AG04450 (cell line): ENCODE measurements at regions not wholly inside any gene's neighbourhood (a gene's known extent, or its start where the extent isn't known, plus 50 kb on each side); places are given as distances from the start of the nearest gene placed in this dataset.

ENCODE experiments used
- CTCF ChIA-PET: fragments of 300-600, 350-600 bp; formaldehyde crosslinking; extraction: SDS; loops from one replicate; lab custom pipeline; 2022; ENCODE audit warnings: antibody characterized with exemption, inconsistent platforms; lab: Charles Lee
- POLR2A ChIA-PET: fragments of 350-600 bp; formaldehyde crosslinking; extraction: SDS; loops from one replicate; lab custom pipeline; 2021; ENCODE audit warnings: antibody characterized with exemption, inconsistent platforms; lab: Yijun Ruan, JAX
- DNase-seq: peaks from one replicate; pipeline ENCODE4 v3.0.0-alpha.2; 2011; ENCODE audit warnings: low read depth, low spot score
- H3K27ac ChIP-seq: one replicate; pipeline ENCODE4 v1.5.1; 2012; ENCODE audit warnings: low read depth, low read length, control low read depth
- H3K27me3 ChIP-seq: one replicate; pipeline ENCODE4 v1.6.0; 2012; ENCODE audit warnings: low read length; ENCODE audit not compliant: control insufficient read depth, insufficient read depth
- H3K4me3 ChIP-seq: 2 replicates; pipeline ENCODE4 v1.5.1; 2011; ENCODE audit warnings: mild to moderate bottlenecking, low read depth, low read length, control low read depth
- H3K9me3 ChIP-seq: 2 replicates; pipeline ENCODE4 v1.5.1; 2012; ENCODE audit warnings: low read length; ENCODE audit not compliant: control insufficient read depth, insufficient read depth
- CTCF ChIP-seq: IDR thresholded peaks from 2 replicates; pipeline ENCODE4 v1.5.1; 2011; ENCODE audit warnings: low read depth, low read length, control low read depth, inconsistent platforms

GRCh38 chr14:65296402-65296801 is 116.1 kb upstream of the FUT8 start:
- Histone ChIP-seq H3K27ac (no peak overlapping the region), H3K9me3 (no peaks in the 10 kb centered on the region), H3K27me3 (no peaks in the 10 kb centered on the region), H3K4me3 (no peak overlapping the region)
- POLR2A ChIA-PET, result no interaction called here
- DNase-seq, result no peak
- TF ChIP-seq CTCF, result no peak
- CTCF ChIA-PET, result no interaction called here

GRCh38 chr14:65296876-65297275 is 115.7 kb upstream of the FUT8 start:
- Histone ChIP-seq H3K9me3 (no peaks in the 10 kb centered on the region), H3K4me3 (no peak overlapping the region), H3K27ac (no peak overlapping the region), H3K27me3 (no peaks in the 10 kb centered on the region)
- DNase-seq, result no peak
- ChIA-PET POLR2A (no interaction called here), CTCF (interaction anchor here (0.9 kb wide), 1 partner anchor 180 kb away, joined by 4 read pairs; no protein-coding TSS in a partner anchor)
- TF ChIP-seq CTCF, result no peak

- DNase-seq, result no peak
- no peak overlapping the region for H3K4me3 ChIP-seq
- POLR2A ChIA-PET, result no interaction called here
- no peak overlapping the region for H3K27ac ChIP-seq
- no peaks in the 10 kb centered on the region for H3K27me3 ChIP-seq
- TF ChIP-seq CTCF, result no peak
- no peaks in the 10 kb centered on the region for H3K9me3 ChIP-seq
- CTCF ChIA-PET, result interaction anchor here (0.9 kb wide), 1 partner anchor 179 kb away, joined by 4 read pairs; no protein-coding TSS in a partner anchor
Observed at GRCh38 chr14:65297744-65298143, 114.8 kb upstream of the FUT8 start.

GRCh38 chr14:65299826-65300225 is 112.7 kb upstream of the FUT8 start:
- Histone ChIP-seq H3K27ac (no peak overlapping the region), H3K4me3 (no peak overlapping the region), H3K9me3 (no peaks in the 10 kb centered on the region), H3K27me3 (no peaks in the 10 kb centered on the region)
- no peak for DNase-seq
- no peak for TF ChIP-seq CTCF
- ChIA-PET CTCF (no interaction called here), POLR2A (interaction anchor here (0.7 kb wide), 1 partner anchor 114 kb away, joined by 3 read pairs; no protein-coding TSS in a partner anchor)

- no peak for TF ChIP-seq CTCF
- Histone ChIP-seq H3K9me3 (no peaks in the 10 kb centered on the region), H3K4me3 (no peak overlapping the region), H3K27ac (no peak overlapping the region), H3K27me3 (no peaks in the 10 kb centered on the region)
- POLR2A ChIA-PET, result no interaction called here
- DNase-seq, result no peak
- CTCF ChIA-PET, result no interaction called here
Observed at GRCh38 chr14:65301862-65302539, 110.5 kb upstream of the FUT8 start.
